WTC11 (cell line): ENCODE measurements at regions not wholly inside any gene's neighbourhood (a gene's known extent, or its start where the extent isn't known, plus 50 kb on each side); places are given as distances from the start of the nearest gene placed in this dataset.

Experiments
- ATAC-seq: fragments of 200-7000 bp; cut with Tn5 transposase; 2 replicates; pipeline ENCODE4 v1.10.0; 2021; ENCODE audit warnings: mild to moderate bottlenecking, moderate library complexity
- CTCF ChIA-PET: fragments of 300-600 bp; sonication (Branson Sonifier 250); formaldehyde crosslinking; loops from one replicate; lab custom pipeline; 2021; ENCODE audit warnings: antibody characterized with exemption; lab: Charles Lee
- POLR2A ChIA-PET: fragments of 350-600 bp; sonication (Branson Sonifier 250); formaldehyde crosslinking; loops from one replicate; lab custom pipeline; 2021; ENCODE audit warnings: antibody characterized with exemption; lab: Charles Lee
- DNase-seq: peaks from one replicate; pipeline ENCODE4 v3.0.0; 2021; ENCODE audit warnings: low spot score
- H3K27ac Mint-ChIP-seq: 2 replicates; pipeline ENCODE4 v1.8.0; 2021; ENCODE audit warnings: mixed read lengths
- H3K27me3 Mint-ChIP-seq: 2 replicates; pipeline ENCODE4 v1.8.0; 2021; ENCODE audit warnings: low read depth, mild to moderate bottlenecking, moderate library complexity, mixed read lengths
- H3K36me3 Mint-ChIP-seq: 2 replicates; pipeline ENCODE4 v1.8.0; 2021; ENCODE audit warnings: mixed read lengths
- H3K4me1 Mint-ChIP-seq: 2 replicates; pipeline ENCODE4 v1.8.0; 2022; ENCODE audit warnings: mixed read lengths
- H3K4me3 Mint-ChIP-seq: 2 replicates; pipeline ENCODE4 v1.8.0; 2021; ENCODE audit warnings: mild to moderate bottlenecking, moderate library complexity, mixed read lengths
- H3K9me3 Mint-ChIP-seq: 2 replicates; pipeline ENCODE4 v1.8.0; 2021; ENCODE audit warnings: mixed read lengths
- AR ChIP-seq: fragments of 250-450 bp; sonication (Bioruptor Pico); IDR thresholded peaks from 2 replicates; pipeline ENCODE4 v1.9.0; 2021; ENCODE audit warnings: mild to moderate bottlenecking
- ATF1 ChIP-seq: sonication (generic); formaldehyde crosslinking; IDR thresholded peaks from 2 replicates; pipeline ENCODE4 v1.8.1; 2023; ENCODE audit warnings: mild to moderate bottlenecking, moderate library complexity, missing genetic modification reagents
- ATF3 ChIP-seq: sonication (generic); formaldehyde crosslinking; conservative IDR thresholded peaks from 2 replicates; pipeline ENCODE4 v1.8.1; 2022; ENCODE audit warnings: mild to moderate bottlenecking, missing genetic modification reagents
- E2F1 ChIP-seq: sonication (generic); formaldehyde crosslinking; IDR thresholded peaks from 2 replicates; pipeline ENCODE4 v1.8.0; 2022; ENCODE audit warnings: mild to moderate bottlenecking, missing genetic modification reagents
- ERG ChIP-seq: fragments of 250-450 bp; sonication (Bioruptor Pico); IDR thresholded peaks from 2 replicates; pipeline ENCODE4 v1.8.0; 2021; ENCODE audit warnings: mild to moderate bottlenecking
- FOXJ3 ChIP-seq: sonication (generic); formaldehyde crosslinking; IDR thresholded peaks from 2 replicates; pipeline ENCODE4 v1.9.0; 2021; ENCODE audit warnings: missing genetic modification reagents, mild to moderate bottlenecking, borderline replicate concordance
- FOXP4 ChIP-seq: sonication (generic); formaldehyde crosslinking; IDR thresholded peaks from 2 replicates; pipeline ENCODE4 v1.8.0; 2022; ENCODE audit warnings: mild to moderate bottlenecking, missing genetic modification reagents
- GABPB1 ChIP-seq: sonication (generic); formaldehyde crosslinking; IDR thresholded peaks from 2 replicates; pipeline ENCODE4 v1.8.1; 2023; ENCODE audit warnings: mild to moderate bottlenecking, missing genetic modification reagents
- IRF2 ChIP-seq: sonication (generic); formaldehyde crosslinking; IDR thresholded peaks from 2 replicates; pipeline ENCODE4 v1.8.0; 2022; ENCODE audit warnings: low read depth, missing genetic modification reagents, borderline replicate concordance
- MYBL2 ChIP-seq: sonication (generic); formaldehyde crosslinking; IDR thresholded peaks from 2 replicates; pipeline ENCODE4 v1.8.1; 2023; ENCODE audit warnings: mild to moderate bottlenecking, moderate library complexity, missing genetic modification reagents
- NFYB ChIP-seq: sonication (generic); formaldehyde crosslinking; conservative IDR thresholded peaks from 2 replicates; pipeline ENCODE4 v1.8.0; 2022; ENCODE audit warnings: low read depth, missing genetic modification reagents
- NR3C1 ChIP-seq: sonication (generic); formaldehyde crosslinking; conservative IDR thresholded peaks from 2 replicates; pipeline ENCODE4 v1.8.1; 2023; ENCODE audit warnings: low read depth, mild to moderate bottlenecking, missing genetic modification reagents
- ZBTB43 ChIP-seq: sonication (generic); formaldehyde crosslinking; IDR thresholded peaks from 2 replicates; pipeline ENCODE4 v1.8.1; 2023; ENCODE audit warnings: mild to moderate bottlenecking, missing genetic modification reagents
- ZNF425 ChIP-seq: fragments of 250-450 bp; sonication (Bioruptor Pico); conservative IDR thresholded peaks from 2 replicates; pipeline ENCODE4 v1.9.0; 2021; ENCODE audit warnings: mild to moderate bottlenecking
- TF ChIP-seq, protein P1 (sequence below): sonication (generic); formaldehyde crosslinking; IDR thresholded peaks from 2 replicates; pipeline ENCODE4 v1.8.0; 2022; ENCODE audit warnings: mild to moderate bottlenecking, missing genetic modification reagents

GRCh38 chr3:30972449-30972848 is 78.0 kb upstream of the GADL1 start:
- DNase-seq, result no peak
- ATAC-seq, result no peak
- POLR2A ChIA-PET, result no interaction called here
- Mint-ChIP-seq H3K36me3 (no peaks in the 10 kb centered on the region), H3K4me1 (peaks cover 18% of the 10 kb centered on the region), H3K27me3 (no peaks in the 10 kb centered on the region; the same call in 1 of the 2 replicates), H3K4me3 (no peak overlapping the region), H3K27ac (no peak overlapping the region), H3K9me3 (no peaks in the 10 kb centered on the region)
- TF ChIP-seq ATF1 (CRISPR knock-in tag) (no peak), E2F1 (CRISPR knock-in tag) (no peak), MYBL2 (CRISPR knock-in tag) (no peak), NFYB (CRISPR knock-in tag) (no peak), AR (CRISPR knock-in tag) (no peak), IRF2 (CRISPR knock-in tag) (no peak), FOXJ3 (CRISPR knock-in tag) (no peak), ERG (CRISPR knock-in tag) (no peak), ATF3 (CRISPR knock-in tag) (no peak), GABPB1 (CRISPR knock-in tag) (no peak), ZNF425 (CRISPR knock-in tag) (no peak), NR3C1 (CRISPR knock-in tag) (no peak), FOXP4 (no peak)
- TF ChIP-seq, protein P1, sequence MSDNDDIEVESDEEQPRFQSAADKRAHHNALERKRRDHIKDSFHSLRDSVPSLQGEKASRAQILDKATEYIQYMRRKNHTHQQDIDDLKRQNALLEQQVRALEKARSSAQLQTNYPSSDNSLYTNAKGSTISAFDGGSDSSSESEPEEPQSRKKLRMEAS (CRISPR knock-in tag), result no peak
- CTCF ChIA-PET, result no interaction called here

DNA sequence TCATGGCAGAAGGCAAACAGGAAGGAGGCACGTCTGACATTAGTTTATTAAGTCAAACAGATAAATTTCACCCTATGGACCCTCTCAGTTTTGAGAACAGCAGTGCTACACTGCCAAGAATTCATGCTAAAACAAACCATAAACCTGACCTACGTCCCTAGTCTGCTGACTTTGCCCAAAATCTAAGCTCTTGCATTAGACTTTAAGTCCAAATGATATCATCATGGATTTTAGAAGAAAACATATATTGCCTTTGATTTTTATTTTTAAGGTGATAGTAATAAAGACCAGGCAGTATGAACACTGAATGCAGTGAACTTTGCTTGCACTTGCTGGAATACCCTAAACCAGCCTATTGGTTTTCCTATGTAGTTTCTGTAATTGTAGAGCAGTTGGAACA is 79.6 kb upstream of the GADL1 start:
- H3K4me1 Mint-ChIP-seq, result peaks cover 18% of the 10 kb centered on the region
- CTCF ChIA-PET, result no interaction called here
- H3K27ac Mint-ChIP-seq, result no peak overlapping the region

More for the DNA sequence above, 79.6 kb upstream of the GADL1 start:
- Mint-ChIP-seq H3K4me3 (no peak overlapping the region), H3K36me3 (no peaks in the 10 kb centered on the region), H3K9me3 (no peaks in the 10 kb centered on the region), H3K27me3 (no peaks in the 10 kb centered on the region)
- POLR2A ChIA-PET, result no interaction called here
- no peak for TF ChIP-seq ZBTB43 (CRISPR knock-in tag)
- no peak for DNase-seq
- ATAC-seq, result no peak
